ENCODE measurements at regions not wholly inside any gene's neighbourhood (a gene's known extent, or its start where the extent isn't known, plus 50 kb on each side); places are given as distances from the start of the nearest gene placed in this dataset.
A peak's percentile ranks its signal among the peaks of the same experiment; 100 is the strongest.

- DNase-seq: no peak
Measured at GRCh38 chr11:15779518-15779917, 576.8 kb downstream of the SOX6 start.

- no peak for DNase-seq
Measured at GRCh38 chr11:15780382-15780781, 576.0 kb downstream of the SOX6 start.

DNA sequence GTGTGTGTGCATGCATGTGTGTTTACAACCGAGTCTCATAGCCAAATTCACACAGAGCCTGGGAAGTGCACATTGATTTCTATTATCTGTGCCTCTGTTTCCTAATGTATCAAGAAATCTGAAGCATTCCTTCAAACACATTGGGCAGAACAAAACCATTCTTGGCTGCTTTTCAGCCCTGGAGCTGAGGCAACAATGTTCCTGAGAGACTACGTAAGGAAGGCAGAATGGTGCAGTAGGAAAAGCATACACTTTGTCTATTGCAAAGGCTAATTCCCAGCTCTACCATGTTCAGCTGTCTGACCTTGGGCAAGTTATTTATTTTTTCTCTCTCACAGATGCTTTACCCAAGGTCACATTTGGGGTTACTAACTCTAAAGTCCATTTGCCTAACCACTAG is 575.5 kb downstream of the SOX6 start:
- no peak for DNase-seq

- DNase-seq: no peak
Measured at GRCh38 chr11:15783619-15784018, 572.7 kb downstream of the SOX6 start.

GRCh38 chr11:15793043-15793996 is 563.0 kb downstream of the SOX6 start:
- no peak for DNase-seq

GRCh38 chr11:15794361-15795150 is 561.8 kb downstream of the SOX6 start:
- DNase-seq: no peak

DNA sequence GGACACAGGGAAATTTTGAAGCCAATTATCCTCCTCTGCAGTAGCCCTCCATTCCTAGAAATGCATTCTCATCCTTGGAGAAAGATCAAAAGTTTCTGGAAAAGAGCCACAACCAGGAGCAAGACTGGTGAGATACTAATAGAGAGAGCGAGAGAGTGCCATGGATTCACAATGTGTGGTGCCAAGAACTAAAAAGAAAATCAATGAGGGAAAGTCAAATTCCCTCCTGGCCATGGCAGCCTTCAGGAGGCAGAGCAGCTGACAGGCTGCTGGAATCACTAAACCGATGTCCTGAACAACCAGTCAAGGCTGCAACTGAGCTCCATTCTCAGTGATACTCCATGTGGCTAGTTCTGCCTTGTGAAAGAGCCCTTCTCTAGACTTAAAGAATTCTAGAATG is 561.0 kb downstream of the SOX6 start:
- no peak for DNase-seq

- DNase-seq: no peak
Measured at GRCh38 chr11:15800111-15800800, 556.1 kb downstream of the SOX6 start.

DNA sequence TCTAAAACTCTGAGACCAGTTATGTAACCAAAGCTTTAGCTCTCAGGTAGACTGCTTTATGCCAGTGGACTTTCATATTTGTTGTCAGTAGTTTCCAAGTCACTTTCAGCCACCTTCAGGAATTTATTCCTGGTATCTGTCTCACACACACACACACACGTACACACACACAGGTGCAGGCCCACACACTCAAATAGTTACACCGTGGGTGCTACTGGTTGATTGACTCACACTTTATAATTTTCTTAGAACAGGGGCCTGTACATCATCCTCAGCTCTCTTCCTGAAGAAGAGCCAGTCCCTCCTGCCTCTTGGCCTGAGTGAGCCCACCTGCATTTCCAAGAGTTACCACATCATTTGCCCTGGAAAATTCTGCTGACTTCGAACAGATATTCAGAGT is 555.2 kb downstream of the SOX6 start:
- DNase-seq: no peak

DNA sequence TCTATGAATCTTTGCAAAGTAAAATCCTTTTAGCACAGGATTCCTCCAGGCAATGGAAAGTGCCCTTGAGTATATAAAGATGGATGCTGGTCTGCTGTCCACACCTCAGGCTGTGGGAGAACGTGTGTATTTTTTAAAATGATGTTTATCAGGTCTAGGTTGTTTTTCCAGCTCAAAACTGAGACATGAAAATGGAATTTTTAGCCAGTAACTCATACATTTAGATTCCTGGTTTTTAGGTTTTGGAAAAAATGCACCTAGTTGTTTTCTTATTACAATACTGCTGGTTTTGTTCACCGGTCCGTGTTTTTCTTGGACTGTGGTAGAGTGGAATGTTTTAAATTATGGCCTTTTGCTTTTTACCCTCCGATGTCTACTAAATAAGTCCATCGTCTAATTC is 554.7 kb downstream of the SOX6 start:
- DNase-seq: no peak

DNA sequence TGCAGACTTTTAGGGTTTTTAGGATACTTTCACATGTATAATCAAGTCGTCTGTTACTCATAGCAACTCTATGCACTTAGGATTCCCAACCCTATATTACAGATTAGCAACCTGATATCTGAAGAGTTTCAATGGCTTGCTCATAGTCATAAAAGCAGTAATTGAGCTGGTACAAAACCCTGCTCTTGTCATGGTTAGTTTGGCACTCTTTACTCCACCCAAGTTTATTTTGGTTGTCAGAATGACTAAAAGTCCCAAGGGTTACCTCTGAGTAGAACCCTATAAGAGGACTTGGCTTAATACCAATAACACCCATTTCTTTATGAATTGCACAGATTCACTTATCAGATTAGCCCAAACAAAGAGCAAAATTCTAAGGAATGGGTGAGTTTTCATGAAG is 550.6 kb downstream of the SOX6 start:
- DNase-seq: no peak

GRCh38 chr11:15806217-15806616 is 550.1 kb downstream of the SOX6 start:
- DNase-seq: no peak

GRCh38 chr11:15807827-15808226 is 548.5 kb downstream of the SOX6 start:
- DNase-seq: no peak

GRCh38 chr11:15810082-15810481 is 546.3 kb downstream of the SOX6 start:
- no peak for DNase-seq

GRCh38 chr11:15810525-15810924 is 545.8 kb downstream of the SOX6 start:
- DNase-seq: no peak

DNA sequence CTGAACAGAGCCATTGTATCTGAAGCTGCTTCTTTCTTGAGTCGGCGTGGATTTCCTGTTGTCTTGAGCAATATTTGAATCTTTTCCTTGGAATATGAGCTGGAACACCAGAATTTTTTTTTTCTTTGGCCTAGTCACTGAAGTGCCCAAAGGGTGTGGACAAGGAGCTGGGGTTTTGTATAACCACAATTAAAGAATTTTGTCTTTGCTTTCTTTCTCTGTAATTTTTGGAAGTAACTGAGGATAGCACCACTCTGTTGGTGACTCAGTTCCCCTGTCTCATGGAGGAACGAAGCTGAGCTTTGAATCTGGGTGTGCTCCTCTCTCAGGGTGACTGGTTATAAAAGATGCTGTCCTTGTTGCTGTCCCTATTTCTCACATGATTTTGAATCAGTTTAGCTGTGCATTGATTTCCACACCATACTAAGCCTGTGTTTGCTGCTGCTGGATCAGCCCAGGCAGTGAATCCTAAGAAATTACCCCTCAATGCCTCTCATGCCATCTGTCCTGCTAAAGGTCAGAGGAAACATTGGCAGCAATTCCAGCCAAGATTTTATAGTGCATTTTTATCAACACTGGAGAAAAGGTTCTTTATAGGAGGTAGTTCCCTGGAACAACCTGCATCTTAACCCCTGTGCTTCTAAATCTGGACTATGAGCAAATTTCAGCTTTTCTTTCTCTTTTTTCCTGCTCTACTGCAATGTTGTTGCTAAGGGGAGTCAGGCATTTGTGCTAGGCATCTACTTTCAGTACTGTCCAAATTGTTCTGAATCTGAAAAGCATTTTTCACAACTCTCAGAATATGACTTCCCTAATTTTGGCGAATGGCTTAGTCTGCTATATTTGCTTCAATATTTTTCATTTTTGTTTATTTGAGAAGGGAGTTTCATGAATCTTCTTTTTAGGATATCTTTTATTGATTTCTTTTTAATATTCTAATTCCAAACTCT is 540.8 kb downstream of the SOX6 start:
- DNase-seq: no peak

- DNase-seq: no peak
Measured at GRCh38 chr11:15816260-15816871, 540.0 kb downstream of the SOX6 start.

DNA sequence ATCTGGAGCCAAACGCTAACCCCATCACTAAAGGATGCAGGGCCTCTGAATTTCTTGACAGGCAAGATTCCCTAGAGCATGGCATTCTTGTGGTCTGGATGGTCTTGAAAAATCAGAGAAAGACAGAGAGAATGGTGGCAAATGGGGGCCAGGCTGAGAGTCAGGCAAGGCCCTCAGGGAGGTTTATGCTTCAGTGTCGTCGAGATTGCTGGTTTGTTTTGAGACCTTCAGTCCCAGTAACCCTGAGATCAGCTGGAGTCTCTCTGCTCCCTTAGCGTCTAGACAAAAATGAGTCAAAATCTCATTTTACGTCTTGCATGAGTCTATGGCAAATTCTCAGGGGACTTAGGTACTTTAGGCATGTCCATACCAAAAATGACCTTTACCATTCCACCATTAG is 539.3 kb downstream of the SOX6 start:
- DNase-seq: no peak

GRCh38 chr11:15818132-15818842 is 538.1 kb downstream of the SOX6 start:
- DNase-seq: peak; percentile 1

- no peak for DNase-seq
Measured at GRCh38 chr11:15819679-15820286, 536.6 kb downstream of the SOX6 start.

GRCh38 chr11:15821451-15821850 is 534.9 kb downstream of the SOX6 start:
- no peak for DNase-seq

All from NCI-H510A treated with DMSO at 0.1 percent for 48 hours (cell line).